HUES48 (cell line): ENCODE measurements at regions not wholly inside any gene's neighbourhood (a gene's known extent, or its start where the extent isn't known, plus 50 kb on each side); places are given as distances from the start of the nearest gene placed in this dataset.

Experiments used
- H3K27ac ChIP-seq: one replicate; pipeline ENCODE4 v1.7.0; 2013; ENCODE audit warnings: low read depth, low read length, inconsistent platforms
- H3K27me3 ChIP-seq: 2 replicates; pipeline ENCODE4 v1.6.1; 2013; ENCODE audit warnings: mild to moderate bottlenecking, low read length; ENCODE audit not compliant: control insufficient read depth, insufficient read depth
- H3K36me3 ChIP-seq: 2 replicates; pipeline ENCODE4 v1.6.1; 2013; ENCODE audit warnings: low read length; ENCODE audit not compliant: control insufficient read depth, insufficient read depth
- H3K4me1 ChIP-seq: 2 replicates; pipeline ENCODE4 v1.6.1; 2013; ENCODE audit warnings: mild to moderate bottlenecking, low read length; ENCODE audit not compliant: control insufficient read depth, insufficient read depth
- H3K4me3 ChIP-seq: 2 replicates; pipeline ENCODE4 v1.5.1; 2013; ENCODE audit warnings: mild to moderate bottlenecking, low read depth, low read length
- H3K9ac ChIP-seq: 2 replicates; pipeline ENCODE4 v1.6.1; 2013; ENCODE audit warnings: mild to moderate bottlenecking, low read depth, low read length, moderate library complexity
- H3K9me3 ChIP-seq: 2 replicates; pipeline ENCODE4 v1.6.1; 2013; ENCODE audit warnings: low read length; ENCODE audit not compliant: control insufficient read depth, insufficient read depth

GRCh38 chr13:74796157-74796556 lies 662.0 kb upstream of the KLF12 start:
- H3K9ac ChIP-seq = no peak overlapping the region
- H3K27me3 ChIP-seq = no peaks in the 10 kb centered on the region; the same call in 1 of the 2 replicates
- H3K36me3 ChIP-seq = no peaks in the 10 kb centered on the region
- no peak overlapping the region for H3K27ac ChIP-seq
- H3K4me3 ChIP-seq = no peak overlapping the region
- H3K9me3 ChIP-seq = no peaks in the 10 kb centered on the region
- H3K4me1 ChIP-seq = no peaks in the 10 kb centered on the region

- Histone ChIP-seq H3K9me3 (no peaks in the 10 kb centered on the region), H3K36me3 (no peaks in the 10 kb centered on the region), H3K4me1 (no peaks in the 10 kb centered on the region), H3K4me3 (no peak overlapping the region), H3K27ac (no peak overlapping the region), H3K27me3 (no peaks in the 10 kb centered on the region; the same call in 1 of the 2 replicates), H3K9ac (no peak overlapping the region)
These were observed 661.3 kb upstream of the KLF12 start for GRCh38 chr13:74795526-74795925.

GRCh38 chr13:74794582-74794981 lies 660.4 kb upstream of the KLF12 start:
- no peaks in the 10 kb centered on the region; the same call in 1 of the 2 replicates for H3K27me3 ChIP-seq
- no peak overlapping the region for H3K4me3 ChIP-seq
- H3K9ac ChIP-seq = no peak overlapping the region
- no peak overlapping the region for H3K27ac ChIP-seq
- no peaks in the 10 kb centered on the region for H3K36me3 ChIP-seq
- H3K4me1 ChIP-seq = no peaks in the 10 kb centered on the region
- H3K9me3 ChIP-seq = no peaks in the 10 kb centered on the region

- no peak overlapping the region for H3K27ac ChIP-seq
These were observed 659.9 kb upstream of the KLF12 start for GRCh38 chr13:74794147-74794546.

GRCh38 chr13:74784959-74785358 lies 650.8 kb upstream of the KLF12 start:
- Histone ChIP-seq H3K27ac (no peak overlapping the region), H3K9me3 (no peaks in the 10 kb centered on the region), H3K36me3 (no peaks in the 10 kb centered on the region), H3K4me3 (no peak overlapping the region), H3K9ac (no peak overlapping the region), H3K4me1 (no peaks in the 10 kb centered on the region), H3K27me3 (no peaks in the 10 kb centered on the region)

More at GRCh38 chr13:74794147-74794546, 659.9 kb upstream of the KLF12 start:
- H3K27me3 ChIP-seq = no peaks in the 10 kb centered on the region; the same call in 1 of the 2 replicates
- H3K9ac ChIP-seq = no peak overlapping the region
- no peak overlapping the region for H3K4me3 ChIP-seq
- H3K4me1 ChIP-seq = no peaks in the 10 kb centered on the region
- H3K36me3 ChIP-seq = no peaks in the 10 kb centered on the region
- H3K9me3 ChIP-seq = no peaks in the 10 kb centered on the region

GRCh38 chr13:74778946-74779345 lies 644.7 kb upstream of the KLF12 start:
- peaks cover 10% of the 10 kb centered on the region; the same call in 1 of the 2 replicates for H3K4me1 ChIP-seq
- no peak overlapping the region for H3K4me3 ChIP-seq
- H3K9ac ChIP-seq = no peak overlapping the region
- no peaks in the 10 kb centered on the region for H3K36me3 ChIP-seq
- H3K27ac ChIP-seq = no peak overlapping the region
- H3K9me3 ChIP-seq = no peaks in the 10 kb centered on the region
- no peaks in the 10 kb centered on the region for H3K27me3 ChIP-seq

- H3K9ac ChIP-seq = no peak overlapping the region
- no peaks in the 10 kb centered on the region for H3K36me3 ChIP-seq
- peaks cover 15% of the 10 kb centered on the region; the same call in 1 of the 2 replicates for H3K4me1 ChIP-seq
- H3K4me3 ChIP-seq = no peak overlapping the region
- H3K27me3 ChIP-seq = no peaks in the 10 kb centered on the region
- no peaks in the 10 kb centered on the region for H3K9me3 ChIP-seq
- no peak overlapping the region for H3K27ac ChIP-seq
These were observed 643.9 kb upstream of the KLF12 start for GRCh38 chr13:74778087-74778486.

GRCh38 chr13:74774264-74774663 lies 640.1 kb upstream of the KLF12 start:
- no peaks in the 10 kb centered on the region for H3K27me3 ChIP-seq
- no peak overlapping the region for H3K27ac ChIP-seq
- no peaks in the 10 kb centered on the region for H3K9me3 ChIP-seq
- peaks cover 15% of the 10 kb centered on the region; the same call in 1 of the 2 replicates for H3K4me1 ChIP-seq
- H3K36me3 ChIP-seq = no peaks in the 10 kb centered on the region
- H3K9ac ChIP-seq = no peak overlapping the region
- no peak overlapping the region for H3K4me3 ChIP-seq

- Histone ChIP-seq H3K27ac (no peak overlapping the region), H3K27me3 (no peaks in the 10 kb centered on the region), H3K4me3 (no peak overlapping the region), H3K9me3 (no peaks in the 10 kb centered on the region), H3K36me3 (no peaks in the 10 kb centered on the region), H3K4me1 (peaks cover 15% of the 10 kb centered on the region; the same call in 1 of the 2 replicates), H3K9ac (no peak overlapping the region)
These were observed 639.0 kb upstream of the KLF12 start for GRCh38 chr13:74773248-74773647.

GRCh38 chr13:74771964-74772363 lies 637.8 kb upstream of the KLF12 start:
- Histone ChIP-seq H3K27me3 (no peaks in the 10 kb centered on the region), H3K4me3 (no peak overlapping the region), H3K9ac (no peak overlapping the region), H3K4me1 (peaks cover 15% of the 10 kb centered on the region; the same call in 1 of the 2 replicates), H3K9me3 (no peaks in the 10 kb centered on the region), H3K36me3 (no peaks in the 10 kb centered on the region), H3K27ac (no peak overlapping the region)

GRCh38 chr13:74770361-74770760 lies 636.2 kb upstream of the KLF12 start:
- H3K27ac ChIP-seq = no peak overlapping the region
- H3K9ac ChIP-seq = no peak overlapping the region
- H3K9me3 ChIP-seq = no peaks in the 10 kb centered on the region
- peaks cover 15% of the 10 kb centered on the region; the same call in 1 of the 2 replicates for H3K4me1 ChIP-seq
- no peaks in the 10 kb centered on the region for H3K36me3 ChIP-seq
- no peak overlapping the region for H3K4me3 ChIP-seq
- no peaks in the 10 kb centered on the region for H3K27me3 ChIP-seq
